Neural cell (in vitro differentiated cells): ENCODE measurements at regions not wholly inside any gene's neighbourhood (a gene's known extent, or its start where the extent isn't known, plus 50 kb on each side); places are given as distances from the start of the nearest gene placed in this dataset.

ENCODE experiments used
- EP300 ChIP-seq: fragments of 450-650 bp; conservative IDR thresholded peaks from 2 replicates; pipeline ENCODE4 v1.6.1; 2014; ENCODE audit warnings: antibody characterized with exemption, mild to moderate bottlenecking, moderate library complexity; ENCODE audit not compliant: poor library complexity, severe bottlenecking
- EZH2 ChIP-seq: fragments of 200-600, 300-800 bp; shearing (Covaris generic), sonication (generic); IDR thresholded peaks from 2 replicates; pipeline ENCODE4 v1.6.1; 2014; ENCODE audit warnings: antibody characterized with exemption, low read length, borderline replicate concordance, mild to moderate bottlenecking; ENCODE audit not compliant: insufficient read depth, poor library complexity, severe bottlenecking
- MXI1 ChIP-seq: fragments of 450-650 bp; conservative IDR thresholded peaks from 2 replicates; pipeline ENCODE4 v1.6.1; 2014; ENCODE audit warnings: antibody characterized with exemption, mild to moderate bottlenecking; ENCODE audit not compliant: poor library complexity, severe bottlenecking
- POLR2AphosphoS5 ChIP-seq: IDR thresholded peaks from 2 replicates; pipeline ENCODE4 v1.6.1; 2012
- RAD21 ChIP-seq: fragments of 450-650 bp; conservative IDR thresholded peaks from 2 replicates; pipeline ENCODE4 v1.6.1; 2014; ENCODE audit warnings: antibody characterized with exemption, mild to moderate bottlenecking, moderate library complexity
- SMC3 ChIP-seq: fragments of 450-650 bp; conservative IDR thresholded peaks from 2 replicates; pipeline ENCODE4 v1.6.1; 2014; ENCODE audit warnings: antibody characterized with exemption, mild to moderate bottlenecking, moderate library complexity; ENCODE audit not compliant: poor library complexity
- TAF1 ChIP-seq: IDR thresholded peaks from 2 replicates; pipeline ENCODE4 v1.6.1; 2012; ENCODE audit warnings: low read depth
- TF ChIP-seq, protein P1 (sequence below): fragments of 450-650 bp; IDR thresholded peaks from 2 replicates; pipeline ENCODE4 v1.5.1; 2014; ENCODE audit warnings: antibody characterized with exemption, mild to moderate bottlenecking, moderate library complexity; ENCODE audit not compliant: poor library complexity, severe bottlenecking
- TF ChIP-seq, protein P2 (sequence below): IDR thresholded peaks from 2 replicates; pipeline ENCODE4 v1.6.1; 2012; ENCODE audit warnings: borderline replicate concordance

DNA sequence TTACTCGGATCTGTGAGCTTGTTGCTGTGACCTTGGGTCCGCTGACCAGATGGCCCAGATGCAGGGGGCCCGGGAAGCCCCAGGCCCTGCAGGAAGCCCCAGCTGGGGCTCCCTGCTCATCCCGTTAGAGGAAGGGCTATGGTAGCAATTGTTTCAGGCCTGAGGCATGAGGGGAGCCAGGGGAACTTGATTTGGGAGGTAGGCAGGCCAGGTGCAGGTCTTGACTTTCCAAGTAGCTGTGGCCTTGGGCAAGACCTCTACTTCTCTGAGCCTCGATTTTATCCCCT is 55.0 kb upstream of the CXCL12 start:
- TF ChIP-seq RAD21 (no peak), EZH2 (no peak), POLR2AphosphoS5 (no peak), SMC3 (no peak), EP300 (no peak), MXI1 (no peak), TAF1 (no peak)
- TF ChIP-seq, protein P1, sequence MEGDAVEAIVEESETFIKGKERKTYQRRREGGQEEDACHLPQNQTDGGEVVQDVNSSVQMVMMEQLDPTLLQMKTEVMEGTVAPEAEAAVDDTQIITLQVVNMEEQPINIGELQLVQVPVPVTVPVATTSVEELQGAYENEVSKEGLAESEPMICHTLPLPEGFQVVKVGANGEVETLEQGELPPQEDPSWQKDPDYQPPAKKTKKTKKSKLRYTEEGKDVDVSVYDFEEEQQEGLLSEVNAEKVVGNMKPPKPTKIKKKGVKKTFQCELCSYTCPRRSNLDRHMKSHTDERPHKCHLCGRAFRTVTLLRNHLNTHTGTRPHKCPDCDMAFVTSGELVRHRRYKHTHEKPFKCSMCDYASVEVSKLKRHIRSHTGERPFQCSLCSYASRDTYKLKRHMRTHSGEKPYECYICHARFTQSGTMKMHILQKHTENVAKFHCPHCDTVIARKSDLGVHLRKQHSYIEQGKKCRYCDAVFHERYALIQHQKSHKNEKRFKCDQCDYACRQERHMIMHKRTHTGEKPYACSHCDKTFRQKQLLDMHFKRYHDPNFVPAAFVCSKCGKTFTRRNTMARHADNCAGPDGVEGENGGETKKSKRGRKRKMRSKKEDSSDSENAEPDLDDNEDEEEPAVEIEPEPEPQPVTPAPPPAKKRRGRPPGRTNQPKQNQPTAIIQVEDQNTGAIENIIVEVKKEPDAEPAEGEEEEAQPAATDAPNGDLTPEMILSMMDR = no peak
- TF ChIP-seq, protein P2, sequence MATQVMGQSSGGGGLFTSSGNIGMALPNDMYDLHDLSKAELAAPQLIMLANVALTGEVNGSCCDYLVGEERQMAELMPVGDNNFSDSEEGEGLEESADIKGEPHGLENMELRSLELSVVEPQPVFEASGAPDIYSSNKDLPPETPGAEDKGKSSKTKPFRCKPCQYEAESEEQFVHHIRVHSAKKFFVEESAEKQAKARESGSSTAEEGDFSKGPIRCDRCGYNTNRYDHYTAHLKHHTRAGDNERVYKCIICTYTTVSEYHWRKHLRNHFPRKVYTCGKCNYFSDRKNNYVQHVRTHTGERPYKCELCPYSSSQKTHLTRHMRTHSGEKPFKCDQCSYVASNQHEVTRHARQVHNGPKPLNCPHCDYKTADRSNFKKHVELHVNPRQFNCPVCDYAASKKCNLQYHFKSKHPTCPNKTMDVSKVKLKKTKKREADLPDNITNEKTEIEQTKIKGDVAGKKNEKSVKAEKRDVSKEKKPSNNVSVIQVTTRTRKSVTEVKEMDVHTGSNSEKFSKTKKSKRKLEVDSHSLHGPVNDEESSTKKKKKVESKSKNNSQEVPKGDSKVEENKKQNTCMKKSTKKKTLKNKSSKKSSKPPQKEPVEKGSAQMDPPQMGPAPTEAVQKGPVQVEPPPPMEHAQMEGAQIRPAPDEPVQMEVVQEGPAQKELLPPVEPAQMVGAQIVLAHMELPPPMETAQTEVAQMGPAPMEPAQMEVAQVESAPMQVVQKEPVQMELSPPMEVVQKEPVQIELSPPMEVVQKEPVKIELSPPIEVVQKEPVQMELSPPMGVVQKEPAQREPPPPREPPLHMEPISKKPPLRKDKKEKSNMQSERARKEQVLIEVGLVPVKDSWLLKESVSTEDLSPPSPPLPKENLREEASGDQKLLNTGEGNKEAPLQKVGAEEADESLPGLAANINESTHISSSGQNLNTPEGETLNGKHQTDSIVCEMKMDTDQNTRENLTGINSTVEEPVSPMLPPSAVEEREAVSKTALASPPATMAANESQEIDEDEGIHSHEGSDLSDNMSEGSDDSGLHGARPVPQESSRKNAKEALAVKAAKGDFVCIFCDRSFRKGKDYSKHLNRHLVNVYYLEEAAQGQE = no peak
